ENCODE measurements at regions not wholly inside any gene's neighbourhood (a gene's known extent, or its start where the extent isn't known, plus 50 kb on each side); places are given as distances from the start of the nearest gene placed in this dataset.

- TF ChIP-seq POLR2A (IDR thresholded peaks at IDR 0.05) = no peak
- TF ChIP-seq CTCF (IDR thresholded peaks at IDR 0.05) = no peak
Measured at GRCh38 chr16:66085651-66086050, 280.8 kb upstream of the CDH5 start.

All from uterus (tissue), 2 donors.